ENCODE measurements at regions not wholly inside any gene's neighbourhood (a gene's known extent, or its start where the extent isn't known, plus 50 kb on each side); places are given as distances from the start of the nearest gene placed in this dataset.
"Not testable (repeated sequence)": the region's sequence is repeated elsewhere in the genome, so short reads cannot be mapped to it uniquely, and the experiment has no call there.

GRCh38 chr6:50510361-50510760, 203.0 kb upstream of the TFAP2D start:
- no peak for DNase-seq

- DNase-seq: no peak
Observed at GRCh38 chr6:50520326-50521266, 192.7 kb upstream of the TFAP2D start.

GRCh38 chr6:50524341-50524740, 189.0 kb upstream of the TFAP2D start:
- DNase-seq: no peak

- no peak for DNase-seq
Observed at GRCh38 chr6:50527985-50528384, 185.3 kb upstream of the TFAP2D start.

DNA sequence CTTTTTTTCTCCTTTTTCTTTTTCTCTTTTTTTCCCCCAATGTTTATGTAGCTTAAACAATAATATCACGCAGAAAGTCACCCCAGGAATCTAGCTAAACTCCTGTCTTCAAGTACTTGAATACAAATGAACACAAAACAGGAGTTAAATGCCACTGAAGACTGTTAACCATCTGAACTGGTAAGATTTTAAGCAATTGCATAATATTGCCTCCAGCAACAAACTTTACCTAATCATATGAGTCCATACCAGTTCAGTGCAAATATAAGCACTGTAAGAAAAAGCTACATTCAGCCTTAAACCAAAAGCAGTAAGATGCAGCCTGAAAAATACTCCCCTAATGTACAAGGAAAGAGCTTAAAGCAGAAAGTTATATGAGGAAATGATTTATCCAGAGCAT, 173.9 kb upstream of the TFAP2D start:
- DNase-seq: no peak

DNA sequence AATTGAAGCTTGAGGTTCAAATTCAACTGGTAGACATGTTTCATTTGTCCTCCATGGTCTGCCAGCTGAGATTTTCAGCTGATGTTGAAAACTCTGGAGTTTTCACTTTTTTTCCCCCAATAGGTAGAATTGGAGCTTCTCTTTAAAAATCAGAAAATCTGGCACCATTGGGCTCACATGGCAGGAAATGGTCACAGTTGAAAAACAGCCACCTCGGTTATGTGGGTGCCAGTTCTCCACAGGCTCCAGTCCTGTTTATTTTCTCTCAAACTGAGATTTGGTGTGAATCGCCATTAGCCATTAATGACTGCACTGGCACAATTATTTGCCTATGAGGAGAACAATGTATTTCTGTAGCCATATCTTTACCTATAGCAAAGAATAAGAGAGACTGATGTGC, 171.4 kb upstream of the TFAP2D start:
- no peak for DNase-seq

GRCh38 chr6:50543666-50544065, 169.7 kb upstream of the TFAP2D start:
- DNase-seq: no peak

DNA sequence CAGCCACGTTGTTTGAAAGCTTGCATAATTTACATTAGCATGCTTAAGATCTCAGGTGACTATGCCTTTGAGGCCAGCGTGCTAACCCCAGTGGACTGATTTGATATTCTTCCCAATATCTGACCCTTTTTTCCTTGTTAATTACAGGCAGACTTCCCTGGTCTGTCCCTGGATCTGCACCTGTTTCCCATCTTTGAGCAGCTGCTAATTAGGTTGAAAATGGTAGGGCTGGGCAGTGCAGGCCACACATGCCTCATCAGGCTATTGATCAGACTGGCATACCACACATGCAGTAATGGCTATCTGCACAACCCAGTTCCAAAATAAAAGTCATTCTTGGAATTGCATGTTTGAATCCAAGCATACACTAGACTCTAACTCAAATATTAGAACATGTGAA, 164.3 kb upstream of the TFAP2D start:
- DNase-seq: no peak

DNA sequence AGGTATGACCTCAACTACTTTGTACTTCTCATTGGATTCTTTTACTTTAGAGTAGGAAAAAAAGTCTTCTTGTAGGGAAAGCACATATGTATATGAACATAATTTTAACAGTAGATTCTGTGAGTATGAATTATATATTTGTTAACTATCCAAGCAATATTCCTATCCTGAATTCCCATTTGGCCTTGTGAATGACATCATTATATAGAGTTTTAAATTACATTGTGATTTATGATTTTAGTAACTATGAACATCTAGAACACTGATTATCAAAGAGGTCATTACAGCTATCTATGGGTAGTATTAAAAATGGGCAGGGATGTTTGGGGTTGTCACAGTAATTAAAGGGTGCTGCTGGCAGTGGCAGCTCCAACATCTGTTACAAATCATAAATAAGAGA, 163.9 kb upstream of the TFAP2D start:
- DNase-seq: no peak

- DNase-seq: no peak
Observed at GRCh38 chr6:50555982-50556381, 157.3 kb upstream of the TFAP2D start.

- no peak for DNase-seq
Observed at GRCh38 chr6:50565004-50565403, 148.3 kb upstream of the TFAP2D start.

- not testable (repeated sequence) for DNase-seq
Observed at GRCh38 chr6:50571230-50571629, 142.1 kb upstream of the TFAP2D start.

DNA sequence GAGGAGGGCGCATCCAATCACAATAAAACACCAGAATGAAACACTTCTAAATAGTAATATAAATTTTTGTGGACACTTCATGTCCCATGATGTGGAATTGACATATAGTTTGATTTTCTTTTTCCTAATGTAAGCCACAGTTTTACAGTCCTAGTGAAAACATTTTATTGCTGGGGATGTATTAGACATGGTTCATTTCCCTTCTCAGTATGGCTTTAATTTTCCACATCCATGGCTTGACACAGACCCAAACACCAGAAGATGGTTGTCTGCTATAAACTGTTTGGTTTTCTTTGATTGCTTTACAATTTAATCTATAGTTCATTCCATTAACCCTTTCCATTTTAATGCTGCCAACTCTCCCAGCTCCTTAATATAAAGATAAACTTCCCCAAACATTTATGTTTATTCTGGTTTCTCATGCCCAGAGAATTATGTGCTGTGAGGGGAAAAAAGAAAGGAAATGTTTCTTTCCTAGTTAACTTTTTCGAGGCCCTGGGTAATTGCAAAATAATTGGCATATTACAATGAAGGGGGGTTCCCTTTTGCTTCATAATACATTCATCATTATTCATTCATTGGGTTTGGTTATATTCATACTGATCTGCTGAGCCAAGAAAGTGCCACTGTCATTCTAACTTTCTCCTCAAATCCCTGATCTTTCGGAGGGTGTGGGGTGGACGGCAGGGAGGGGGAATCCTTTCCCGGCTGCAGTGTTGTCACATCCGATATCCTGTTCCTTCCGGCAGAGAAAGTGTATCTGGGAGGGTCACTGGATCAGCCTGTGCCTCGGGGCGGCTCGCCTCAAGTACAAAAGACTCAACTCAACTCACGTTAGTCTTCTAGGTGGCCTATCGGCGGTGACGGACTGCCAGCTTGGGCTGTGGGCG, 127.6 kb upstream of the TFAP2D start:
- no peak for DNase-seq

DNA sequence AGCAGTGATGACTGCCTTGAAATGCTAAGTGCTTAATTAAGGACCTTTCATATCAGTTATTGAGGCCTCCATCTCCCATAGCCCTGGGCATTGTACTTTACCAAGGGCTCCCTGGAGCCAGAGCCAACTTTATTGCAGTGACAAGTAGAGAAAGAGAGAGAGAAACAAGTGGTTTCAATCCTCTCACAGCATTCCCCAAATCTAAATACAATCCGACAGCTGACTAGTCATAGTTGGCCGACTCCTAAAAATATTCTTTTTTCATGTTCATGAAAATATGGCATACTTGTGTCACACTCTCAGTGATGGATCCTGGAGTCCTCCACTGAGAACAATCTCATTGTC, 127.0 kb upstream of the TFAP2D start:
- DNase-seq: no peak

DNA sequence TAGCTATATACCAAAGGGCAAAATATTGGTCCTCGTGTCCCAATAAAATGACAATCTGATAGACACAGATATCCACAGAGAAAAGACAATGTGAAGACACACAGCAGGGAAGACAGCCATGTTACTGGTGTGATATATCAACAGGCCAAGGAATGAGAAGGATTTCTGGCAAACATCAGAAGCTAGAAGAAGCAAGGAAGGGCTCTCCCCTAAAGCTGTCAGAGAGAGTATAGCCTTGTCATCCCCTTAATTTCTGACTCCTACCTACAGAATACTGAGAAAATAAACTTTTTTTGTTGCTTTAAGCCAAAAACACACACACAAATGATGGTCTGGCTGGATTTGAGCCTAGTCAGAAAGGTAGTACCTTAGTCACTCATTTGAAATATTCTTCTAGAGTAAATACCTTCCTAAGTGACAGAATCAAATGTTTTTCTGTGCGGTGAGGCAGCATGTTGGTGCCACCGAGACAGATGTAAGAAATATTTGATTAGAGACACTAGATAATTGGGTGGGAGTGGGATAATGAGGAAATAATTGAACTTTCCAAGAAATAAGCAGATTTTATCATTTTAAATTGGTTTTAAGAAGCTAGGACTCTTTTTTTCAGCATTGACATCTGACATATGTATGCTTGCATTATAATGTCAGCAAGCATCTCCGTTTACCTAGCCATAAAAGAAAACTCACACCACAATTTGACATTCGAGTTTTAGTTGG, 123.4 kb upstream of the TFAP2D start:
- no peak for DNase-seq

DNA sequence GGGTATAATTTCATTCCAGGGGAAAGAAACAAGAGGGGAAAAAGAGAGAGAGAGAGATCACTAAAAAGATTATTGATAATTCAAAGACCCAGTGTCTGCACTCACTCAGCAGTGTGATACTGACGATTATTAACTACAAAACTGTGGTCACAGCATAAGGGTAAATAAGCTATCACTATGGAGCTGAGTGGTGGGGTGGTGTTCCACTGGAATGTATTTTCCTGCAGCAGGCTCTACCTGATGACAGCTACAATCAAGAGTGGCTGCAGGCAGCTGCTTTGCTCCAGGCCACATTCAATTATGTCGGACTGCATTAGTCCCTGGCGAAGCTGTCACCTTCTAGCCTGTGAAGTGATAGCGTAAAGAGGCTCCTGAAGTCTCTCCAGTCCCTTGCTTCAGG, 122.2 kb upstream of the TFAP2D start:
- DNase-seq: no peak

- no peak for DNase-seq
Observed at GRCh38 chr6:50600280-50600679, 113.0 kb upstream of the TFAP2D start.

- DNase-seq: peak; percentile 23
Observed at GRCh38 chr6:50602292-50602691, 111.0 kb upstream of the TFAP2D start.

GRCh38 chr6:50608421-50608820, 104.9 kb upstream of the TFAP2D start:
- peak; percentile 35 for DNase-seq

GRCh38 chr6:50610562-50610961, 102.8 kb upstream of the TFAP2D start:
- DNase-seq: no peak

DNA sequence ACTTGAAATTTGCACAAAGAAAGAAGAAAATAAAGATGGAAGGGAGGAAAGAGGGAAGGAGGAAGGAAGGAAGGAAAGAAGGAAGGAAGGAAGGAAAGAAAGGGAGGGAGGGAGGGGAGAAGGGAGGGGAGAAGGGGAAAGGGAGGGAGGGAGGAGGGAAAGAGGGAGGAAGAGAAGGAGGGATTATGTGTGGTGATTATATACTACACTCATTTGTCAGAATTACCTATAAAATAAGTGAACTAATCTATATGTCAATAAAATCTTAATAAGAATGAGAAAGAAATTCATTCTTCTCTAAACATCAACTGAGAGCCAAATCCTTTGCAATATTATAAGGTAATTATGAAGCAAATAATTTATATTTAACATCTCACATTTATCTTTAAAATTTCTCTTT, 77.9 kb upstream of the TFAP2D start:
- DNase-seq: no peak

- no peak for DNase-seq
Observed at GRCh38 chr6:50637267-50637666, 76.1 kb upstream of the TFAP2D start.

- no peak for DNase-seq
Observed at GRCh38 chr6:50649086-50649485, 64.2 kb upstream of the TFAP2D start.

Measured in SHP77 treated with DMSO at 0.1 percent for 48 hours (cell line).